ENCODE measurements at regions not wholly inside any gene's neighbourhood (a gene's known extent, or its start where the extent isn't known, plus 50 kb on each side); places are given as distances from the start of the nearest gene placed in this dataset.

DNA sequence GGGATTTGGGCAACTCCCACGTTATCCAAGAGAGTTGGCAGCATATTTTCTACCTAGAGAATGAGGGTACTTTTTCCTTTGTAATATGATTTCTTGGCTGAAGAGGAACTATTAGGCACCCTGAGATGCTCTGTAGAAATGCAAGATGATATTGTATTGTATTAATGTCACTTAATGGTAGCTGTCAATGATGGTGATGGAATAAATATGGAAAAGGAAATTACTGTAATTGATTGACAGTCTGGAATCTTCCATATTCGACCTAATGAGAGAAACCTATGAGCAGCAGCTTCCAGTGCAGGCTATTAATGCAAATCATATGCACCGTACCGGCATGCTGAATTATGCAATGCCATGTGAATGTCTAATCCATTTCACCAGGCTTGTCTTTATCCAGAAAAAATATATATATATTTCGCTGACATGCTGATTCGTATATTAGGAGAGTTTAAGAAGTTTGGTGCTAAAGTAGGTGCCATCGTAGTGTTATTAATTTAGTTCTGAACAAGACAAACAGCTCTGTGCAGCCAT lies 494.2 kb upstream of the JARID2 start:
- no peak overlapping the region for H3K4me3 ChIP-seq (ENCODE audit: low read depth, low read length)
- H3K27me3 ChIP-seq (ENCODE audit: control insufficient read depth, insufficient read depth, low read length) = no peaks in the 10 kb centered on the region
- no peak overlapping the region for H3K9ac ChIP-seq (ENCODE audit: low read depth, low read length)
- H3K4me1 ChIP-seq (ENCODE audit: control insufficient read depth, insufficient read depth, low read length) = no peaks in the 10 kb centered on the region
- no peaks in the 10 kb centered on the region for H3K36me3 ChIP-seq (ENCODE audit: control insufficient read depth, insufficient read depth, low read length)
- H3K9me3 ChIP-seq (ENCODE audit: control insufficient read depth, insufficient read depth, low read length) = no peaks in the 10 kb centered on the region

DNA sequence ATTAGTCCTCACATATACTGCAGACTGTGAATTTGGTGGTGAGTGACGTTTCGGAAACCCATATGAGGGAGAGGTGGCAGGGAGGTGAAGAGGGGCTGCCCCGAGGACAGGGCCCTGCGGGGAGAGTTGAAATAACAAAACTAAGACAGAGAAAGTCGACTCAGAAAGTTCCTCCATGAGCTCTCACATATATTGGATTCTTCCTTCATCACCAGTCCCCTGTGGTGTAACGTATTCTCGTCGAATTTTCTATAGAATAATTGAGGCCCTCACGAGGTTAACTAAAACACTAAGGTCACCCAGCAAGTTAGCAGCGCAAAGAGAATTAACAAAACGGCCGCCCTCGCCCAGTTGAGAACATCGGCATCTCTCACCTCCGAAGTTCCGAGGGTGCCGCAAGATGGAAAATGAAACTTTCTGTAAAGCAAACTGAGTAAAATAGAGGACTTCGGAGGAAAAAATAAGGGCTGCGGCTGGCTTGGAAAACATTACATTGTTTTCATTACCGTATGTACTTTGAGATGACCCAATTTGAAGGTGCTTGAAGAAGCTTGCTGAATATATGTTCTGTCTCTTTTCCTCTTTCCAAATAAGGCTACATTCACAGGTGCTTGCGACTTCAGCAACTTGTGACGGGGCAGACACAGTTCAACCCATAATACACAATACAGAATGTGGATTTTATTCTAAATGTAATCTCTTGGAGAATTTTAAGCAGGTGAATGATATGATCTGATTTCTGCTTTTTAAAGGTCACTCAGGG lies 490.9 kb upstream of the JARID2 start:
- Histone ChIP-seq H3K4me3 (ENCODE audit: low read depth, low read length) (no peak overlapping the region), H3K27me3 (ENCODE audit: control insufficient read depth, insufficient read depth, low read length) (no peaks in the 10 kb centered on the region), H3K9me3 (ENCODE audit: control insufficient read depth, insufficient read depth, low read length) (no peaks in the 10 kb centered on the region), H3K36me3 (ENCODE audit: control insufficient read depth, insufficient read depth, low read length) (no peaks in the 10 kb centered on the region), H3K9ac (ENCODE audit: low read depth, low read length) (no peak overlapping the region), H3K4me1 (ENCODE audit: control insufficient read depth, insufficient read depth, low read length) (no peaks in the 10 kb centered on the region)

DNA sequence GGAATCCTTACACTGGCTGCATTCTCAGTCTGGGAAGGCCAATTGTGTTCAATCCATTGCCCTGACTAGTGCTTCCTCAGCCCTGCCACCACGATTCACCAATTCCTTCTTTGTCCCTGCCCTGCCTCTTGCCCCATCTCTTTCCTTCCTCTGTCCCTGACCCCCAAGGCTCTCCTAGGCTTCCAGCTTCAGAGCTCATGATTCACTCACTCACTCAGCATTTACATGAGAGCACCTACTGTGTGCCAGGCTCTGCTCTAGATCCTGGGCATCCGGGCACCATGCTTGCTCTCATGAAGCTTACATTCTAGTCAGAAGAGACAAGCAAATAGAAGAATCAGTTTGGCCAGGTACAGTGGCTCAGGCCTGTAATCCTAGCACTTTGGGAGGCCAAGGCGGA lies 489.5 kb upstream of the JARID2 start:
- no peaks in the 10 kb centered on the region for H3K36me3 ChIP-seq (ENCODE audit: control insufficient read depth, insufficient read depth, low read length)
- no peak overlapping the region for H3K9ac ChIP-seq (ENCODE audit: low read depth, low read length)
- no peaks in the 10 kb centered on the region for H3K9me3 ChIP-seq (ENCODE audit: control insufficient read depth, insufficient read depth, low read length)
- no peaks in the 10 kb centered on the region for H3K4me1 ChIP-seq (ENCODE audit: control insufficient read depth, insufficient read depth, low read length)
- H3K4me3 ChIP-seq (ENCODE audit: low read depth, low read length) = no peak overlapping the region
- no peaks in the 10 kb centered on the region for H3K27me3 ChIP-seq (ENCODE audit: control insufficient read depth, insufficient read depth, low read length)

DNA sequence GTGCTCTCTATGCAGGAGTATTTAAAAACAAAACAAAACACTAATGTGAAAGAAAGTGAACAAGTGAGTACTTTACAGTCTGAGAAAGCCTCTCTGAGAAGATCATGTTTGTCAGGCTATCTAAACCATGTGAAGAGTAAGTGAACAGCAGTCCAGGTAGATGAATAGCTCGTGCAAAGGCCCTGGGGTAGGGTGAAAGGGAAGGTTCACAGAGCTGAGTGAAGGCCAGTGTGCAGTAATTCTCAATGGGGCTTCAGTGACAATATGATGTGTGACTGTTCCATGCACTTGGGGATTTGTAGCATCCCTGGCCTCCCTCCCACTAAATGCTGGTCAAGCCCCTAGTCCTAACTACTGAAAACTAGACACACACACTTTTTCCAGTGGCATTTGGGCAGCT lies 488.9 kb upstream of the JARID2 start:
- Histone ChIP-seq H3K9me3 (ENCODE audit: control insufficient read depth, insufficient read depth, low read length) (no peaks in the 10 kb centered on the region), H3K4me1 (ENCODE audit: control insufficient read depth, insufficient read depth, low read length) (no peaks in the 10 kb centered on the region), H3K9ac (ENCODE audit: low read depth, low read length) (no peak overlapping the region), H3K27me3 (ENCODE audit: control insufficient read depth, insufficient read depth, low read length) (no peaks in the 10 kb centered on the region), H3K4me3 (ENCODE audit: low read depth, low read length) (no peak overlapping the region), H3K36me3 (ENCODE audit: control insufficient read depth, insufficient read depth, low read length) (no peaks in the 10 kb centered on the region)

DNA sequence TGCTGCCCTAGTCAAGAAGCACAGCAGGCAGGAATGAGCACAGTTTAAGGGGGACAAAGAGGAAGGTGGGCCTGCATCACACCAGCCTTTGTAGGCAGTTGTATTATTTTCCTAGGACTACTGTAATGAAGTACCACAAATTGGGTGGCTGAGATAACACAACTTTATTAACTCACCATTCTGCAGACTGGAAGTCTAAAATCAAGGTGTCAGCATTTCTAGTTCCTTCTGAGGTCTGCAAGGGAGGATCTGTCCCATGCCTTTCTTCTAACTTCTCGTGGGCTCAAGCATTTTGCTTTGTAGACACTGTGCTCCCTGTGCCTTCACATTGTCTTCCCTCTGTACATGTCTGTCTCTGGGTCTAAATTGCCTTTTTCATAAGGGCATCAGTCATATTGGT lies 488.5 kb upstream of the JARID2 start:
- Histone ChIP-seq H3K36me3 (ENCODE audit: control insufficient read depth, insufficient read depth, low read length) (no peaks in the 10 kb centered on the region), H3K9me3 (ENCODE audit: control insufficient read depth, insufficient read depth, low read length) (no peaks in the 10 kb centered on the region), H3K4me1 (ENCODE audit: control insufficient read depth, insufficient read depth, low read length) (no peaks in the 10 kb centered on the region), H3K27me3 (ENCODE audit: control insufficient read depth, insufficient read depth, low read length) (no peaks in the 10 kb centered on the region), H3K4me3 (ENCODE audit: low read depth, low read length) (no peak overlapping the region), H3K9ac (ENCODE audit: low read depth, low read length) (no peak overlapping the region)

DNA sequence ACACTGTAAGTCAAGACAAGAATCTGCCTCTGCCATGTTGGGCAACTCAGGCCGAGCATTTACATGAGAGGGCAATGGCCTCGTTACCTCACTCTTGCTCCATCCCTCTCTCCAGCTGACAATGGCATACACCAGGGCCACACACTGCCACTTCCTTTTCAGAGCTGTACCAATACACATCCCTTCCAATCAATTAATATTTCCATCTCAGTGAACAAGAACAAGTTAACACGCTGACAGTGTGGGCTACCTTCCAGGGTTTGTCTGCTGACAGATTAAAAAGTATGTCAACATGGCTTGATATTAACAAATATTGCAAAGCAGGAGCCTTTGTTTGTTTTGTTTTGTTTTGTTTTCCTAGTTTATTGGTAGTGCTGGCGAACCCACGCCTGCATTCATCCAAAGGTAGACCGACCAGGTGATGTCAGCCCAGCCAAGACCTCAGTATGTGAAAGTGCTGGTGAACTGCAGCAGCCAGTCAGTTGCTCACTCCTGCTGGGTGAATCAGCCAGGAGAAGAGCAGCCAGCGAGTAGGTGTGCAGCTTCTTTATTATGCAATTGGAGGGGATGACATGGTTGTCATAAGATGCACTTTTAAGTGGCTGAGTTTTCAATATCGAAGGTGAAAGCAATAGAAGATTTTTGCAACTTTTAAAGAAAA lies 487.3 kb upstream of the JARID2 start:
- Histone ChIP-seq H3K36me3 (ENCODE audit: control insufficient read depth, insufficient read depth, low read length) (no peaks in the 10 kb centered on the region), H3K9me3 (ENCODE audit: control insufficient read depth, insufficient read depth, low read length) (no peaks in the 10 kb centered on the region), H3K27me3 (ENCODE audit: control insufficient read depth, insufficient read depth, low read length) (no peaks in the 10 kb centered on the region), H3K9ac (ENCODE audit: low read depth, low read length) (no peak overlapping the region), H3K4me1 (ENCODE audit: control insufficient read depth, insufficient read depth, low read length) (no peaks in the 10 kb centered on the region), H3K4me3 (ENCODE audit: low read depth, low read length) (no peak overlapping the region)

DNA sequence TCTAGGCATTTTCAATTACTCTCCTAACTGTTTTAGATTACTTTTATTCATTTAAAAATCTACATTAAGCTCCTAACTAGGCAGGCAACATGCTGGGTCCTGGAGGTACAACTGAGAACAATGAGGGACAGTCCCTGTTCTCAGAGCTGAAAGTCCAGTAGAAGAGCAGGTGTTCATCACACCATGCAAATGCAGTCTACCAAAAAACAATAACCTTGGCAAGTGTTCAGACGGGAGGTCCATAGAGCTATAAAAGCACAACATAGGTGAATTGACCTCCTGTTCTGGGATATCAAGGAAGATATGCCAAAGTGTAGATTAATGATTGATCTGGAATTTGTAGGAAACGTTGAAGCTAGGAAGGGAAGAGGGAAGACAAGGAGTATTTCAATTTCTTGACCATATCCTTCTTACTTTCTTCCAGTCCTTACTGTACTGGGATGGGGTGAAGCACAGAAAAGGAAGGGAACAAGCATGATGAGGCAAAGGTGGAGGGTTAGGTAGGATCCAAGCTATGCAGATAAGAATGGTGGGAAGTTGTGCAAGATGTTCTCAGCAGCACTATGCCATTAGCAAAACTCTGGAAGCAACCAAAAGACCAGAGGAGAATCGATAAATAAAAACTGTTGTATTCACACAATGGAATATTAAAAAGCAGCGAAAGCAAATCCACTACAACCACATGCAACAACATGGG lies 485.7 kb upstream of the JARID2 start:
- no peak overlapping the region for H3K9ac ChIP-seq (ENCODE audit: low read depth, low read length)
- H3K4me3 ChIP-seq (ENCODE audit: low read depth, low read length) = no peak overlapping the region
- no peaks in the 10 kb centered on the region for H3K36me3 ChIP-seq (ENCODE audit: control insufficient read depth, insufficient read depth, low read length)
- no peaks in the 10 kb centered on the region for H3K27me3 ChIP-seq (ENCODE audit: control insufficient read depth, insufficient read depth, low read length)
- H3K9me3 ChIP-seq (ENCODE audit: control insufficient read depth, insufficient read depth, low read length) = no peaks in the 10 kb centered on the region
- H3K4me1 ChIP-seq (ENCODE audit: control insufficient read depth, insufficient read depth, low read length) = no peaks in the 10 kb centered on the region

DNA sequence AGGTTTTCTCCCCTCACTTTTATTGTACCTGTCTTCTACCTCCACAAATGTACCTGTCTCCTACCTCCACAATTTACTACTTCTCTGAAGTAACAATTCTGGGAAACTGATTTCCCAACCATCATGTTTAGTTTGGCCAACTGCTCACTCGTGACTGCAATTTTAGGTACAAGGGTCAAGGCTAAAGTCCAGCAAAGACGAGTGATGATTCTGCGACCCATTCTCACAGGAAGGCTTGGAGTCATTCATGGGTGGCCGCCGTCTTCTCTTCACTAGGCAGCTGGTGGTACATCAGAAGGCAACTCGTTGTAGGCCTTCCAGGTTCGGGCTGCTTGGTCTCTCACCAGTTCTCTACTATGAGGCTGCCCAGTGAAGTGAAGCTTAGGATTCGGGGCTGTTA lies 483.8 kb upstream of the JARID2 start:
- Histone ChIP-seq H3K4me3 (ENCODE audit: low read depth, low read length) (no peak overlapping the region), H3K36me3 (ENCODE audit: control insufficient read depth, insufficient read depth, low read length) (no peaks in the 10 kb centered on the region), H3K4me1 (ENCODE audit: control insufficient read depth, insufficient read depth, low read length) (no peaks in the 10 kb centered on the region), H3K9me3 (ENCODE audit: control insufficient read depth, insufficient read depth, low read length) (no peaks in the 10 kb centered on the region), H3K27me3 (ENCODE audit: control insufficient read depth, insufficient read depth, low read length) (no peaks in the 10 kb centered on the region), H3K9ac (ENCODE audit: low read depth, low read length) (no peak overlapping the region)

DNA sequence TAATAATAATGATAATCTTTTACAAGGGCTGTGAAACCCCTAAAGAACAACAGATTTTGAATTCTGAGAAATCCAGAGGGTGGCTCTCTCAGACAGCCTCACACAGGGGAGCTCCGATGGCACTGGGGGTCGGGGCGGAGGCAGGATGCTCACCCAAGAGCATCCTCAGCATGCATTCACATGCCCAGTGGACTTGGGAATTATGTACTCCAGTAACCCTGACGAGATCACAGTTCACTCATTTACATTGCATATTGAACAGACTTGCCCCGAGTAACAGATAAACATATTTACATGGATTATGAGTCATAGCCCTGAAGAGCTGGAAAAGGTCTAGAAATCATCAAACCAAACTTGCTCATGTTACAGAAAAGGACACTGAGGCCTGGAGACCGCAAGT lies 482.7 kb upstream of the JARID2 start:
- no peaks in the 10 kb centered on the region for H3K4me1 ChIP-seq (ENCODE audit: control insufficient read depth, insufficient read depth, low read length)
- no peaks in the 10 kb centered on the region for H3K27me3 ChIP-seq (ENCODE audit: control insufficient read depth, insufficient read depth, low read length)
- no peak overlapping the region for H3K4me3 ChIP-seq (ENCODE audit: low read depth, low read length)
- no peaks in the 10 kb centered on the region for H3K9me3 ChIP-seq (ENCODE audit: control insufficient read depth, insufficient read depth, low read length)
- H3K36me3 ChIP-seq (ENCODE audit: control insufficient read depth, insufficient read depth, low read length) = no peaks in the 10 kb centered on the region
- no peak overlapping the region for H3K9ac ChIP-seq (ENCODE audit: low read depth, low read length)

DNA sequence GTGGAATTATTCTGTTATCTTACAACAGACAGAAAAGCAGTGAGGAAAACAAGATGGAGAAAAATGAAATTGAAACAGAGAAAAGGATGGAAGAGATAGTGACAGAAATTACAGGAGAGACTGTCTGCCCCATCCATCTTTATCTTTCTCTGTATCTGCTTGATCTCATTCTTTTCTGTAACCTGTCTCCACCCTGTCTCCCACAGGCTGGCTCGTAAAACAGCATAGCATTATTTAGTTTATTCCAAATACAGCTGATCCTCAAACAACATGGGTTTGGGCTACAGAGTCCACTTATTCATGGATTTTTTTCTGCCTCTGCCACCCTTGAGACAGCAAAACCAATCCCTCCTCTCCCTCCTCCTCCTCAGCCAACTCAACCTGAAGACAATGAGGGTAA lies 482.3 kb upstream of the JARID2 start:
- Histone ChIP-seq H3K4me3 (ENCODE audit: low read depth, low read length) (no peak overlapping the region), H3K4me1 (ENCODE audit: control insufficient read depth, insufficient read depth, low read length) (no peaks in the 10 kb centered on the region), H3K9ac (ENCODE audit: low read depth, low read length) (no peak overlapping the region), H3K27me3 (ENCODE audit: control insufficient read depth, insufficient read depth, low read length) (no peaks in the 10 kb centered on the region), H3K9me3 (ENCODE audit: control insufficient read depth, insufficient read depth, low read length) (no peaks in the 10 kb centered on the region), H3K36me3 (ENCODE audit: control insufficient read depth, insufficient read depth, low read length) (no peaks in the 10 kb centered on the region)

DNA sequence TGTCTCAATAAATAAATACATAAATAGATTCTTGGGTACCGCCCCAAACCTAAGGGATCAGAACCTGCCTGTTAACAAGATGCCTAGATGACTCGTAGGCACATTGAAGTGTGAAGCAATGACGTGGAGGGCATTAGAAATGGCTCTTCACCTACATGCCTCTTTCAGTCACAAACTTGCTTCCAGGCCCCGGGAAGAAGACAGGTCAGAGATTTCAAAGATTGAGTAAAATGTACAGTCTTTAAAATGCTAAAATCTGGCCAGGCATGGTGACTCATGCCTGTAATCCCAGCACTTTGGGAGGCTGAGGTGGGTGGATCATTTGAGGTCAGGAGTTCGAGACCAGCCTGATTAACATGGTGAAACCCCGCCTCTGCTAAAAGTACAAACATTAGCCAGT lies 480.8 kb upstream of the JARID2 start:
- Histone ChIP-seq H3K9ac (ENCODE audit: low read depth, low read length) (no peak overlapping the region), H3K36me3 (ENCODE audit: control insufficient read depth, insufficient read depth, low read length) (no peaks in the 10 kb centered on the region), H3K4me3 (ENCODE audit: low read depth, low read length) (no peak overlapping the region), H3K9me3 (ENCODE audit: control insufficient read depth, insufficient read depth, low read length) (no peaks in the 10 kb centered on the region), H3K27me3 (ENCODE audit: control insufficient read depth, insufficient read depth, low read length) (no peaks in the 10 kb centered on the region), H3K4me1 (ENCODE audit: control insufficient read depth, insufficient read depth, low read length) (no peaks in the 10 kb centered on the region)
